H1 (cell line): ENCODE measurements at regions not wholly inside any gene's neighbourhood (a gene's known extent, or its start where the extent isn't known, plus 50 kb on each side); places are given as distances from the start of the nearest gene placed in this dataset.

Experiments used
- CTCF ChIP-seq, 3 experiments: IDR thresholded peaks; 1 replicate in 2 of 3; 2 replicates in 1 of 3; pipeline versions ENCODE4 v1.5.1 to v1.6.1; 2011; ENCODE audit warnings: low read length in 3 of 3, mild to moderate bottlenecking in 3 of 3, inconsistent platforms in 2 of 3, low read depth in 1 of 3, moderate library complexity in 1 of 3; ENCODE audit not compliant: insufficient read depth in 1 of 3; ENCODE audit errors: control extremely low read depth in 1 of 3
- GABPA ChIP-seq: IDR thresholded peaks from 2 replicates; pipeline ENCODE4 v1.6.1; 2011; ENCODE audit warnings: mild to moderate bottlenecking, low read length, moderate library complexity, borderline replicate concordance; ENCODE audit not compliant: insufficient read depth
- SIN3A ChIP-seq, 2 experiments: IDR thresholded peaks in 1 of 2; conservative IDR thresholded peaks in 1 of 2; 2 replicates each; pipeline ENCODE4 v1.6.1; 2011 to 2012; ENCODE audit warnings: low read length in 2 of 2, improper control_type of control experiment in 1 of 2, low read depth in 1 of 2, mild to moderate bottlenecking in 1 of 2
- SIRT6 ChIP-seq: IDR thresholded peaks from one replicate; pipeline ENCODE4 v1.7.1; 2012; ENCODE audit warnings: low read length, inconsistent platforms
- SP1 ChIP-seq: IDR thresholded peaks from 2 replicates; pipeline ENCODE4 v1.6.1; 2011; ENCODE audit warnings: low read depth, low read length
- TAF1 ChIP-seq: IDR thresholded peaks from 2 replicates; pipeline ENCODE4 v1.6.1; 2011; ENCODE audit warnings: mild to moderate bottlenecking, low read depth, low read length

- TF ChIP-seq CTCF (IDR thresholded peaks at IDR 0.05; ENCODE audit: control extremely low read depth in 1 of 3, insufficient read depth in 1 of 3, low read depth in 1 of 3, low read length in 3 of 3): no peak
- TF ChIP-seq SIN3A (conservative IDR thresholded peaks at IDR 0.05 in 1 of 2, IDR thresholded peaks at IDR 0.05 in 1 of 2; ENCODE audit: low read depth in 1 of 2, low read length in 2 of 2): no peak
- no peak for TF ChIP-seq TAF1
- no peak for TF ChIP-seq GABPA
- no peak for TF ChIP-seq SIRT6
- no peak for TF ChIP-seq SP1
These were observed 201.6 kb downstream of the SLITRK5 start for GRCh38 chr13:87872813-87873212.
